Activated CD4-positive, alpha-beta T cell treated with anti-CD3 and anti-CD28 coated beads, Interleukin-2, amount 50 U/mL, for 24 hours (primary cell): ENCODE measurements at regions not wholly inside any gene's neighbourhood (a gene's known extent, or its start where the extent isn't known, plus 50 kb on each side); places are given as distances from the start of the nearest gene placed in this dataset.
"Not testable (repeated sequence)": the region's sequence is repeated elsewhere in the genome, so short reads cannot be mapped to it uniquely, and the experiment has no call there.

Experiments used
- DNase-seq, 2 donors: peaks; one replicate each; pipeline ENCODE4 v3.0.0-alpha.2; 2020; ENCODE audit warnings: low read depth in 1 of 2, low spot score in 1 of 2

DNA sequence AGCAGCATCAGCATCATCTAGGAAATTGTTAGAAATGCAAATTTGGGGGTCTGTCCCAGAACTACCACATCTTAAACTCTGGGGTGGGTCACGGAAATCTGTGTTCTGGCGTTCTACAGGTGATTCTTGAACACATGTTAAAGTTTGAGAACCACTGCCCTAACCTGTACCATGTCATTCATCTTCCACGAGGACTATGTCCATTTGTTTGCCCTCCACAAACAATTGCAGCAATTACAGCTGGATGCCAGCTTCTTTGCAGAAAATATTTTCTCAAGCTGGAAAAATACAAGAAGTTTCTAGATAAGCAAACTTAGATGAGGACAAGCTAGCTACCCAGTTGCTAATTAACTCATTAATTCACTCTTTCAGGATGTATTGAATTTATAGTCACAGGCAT, 54.1 kb downstream of the MAFB start:
- no peak for DNase-seq

DNA sequence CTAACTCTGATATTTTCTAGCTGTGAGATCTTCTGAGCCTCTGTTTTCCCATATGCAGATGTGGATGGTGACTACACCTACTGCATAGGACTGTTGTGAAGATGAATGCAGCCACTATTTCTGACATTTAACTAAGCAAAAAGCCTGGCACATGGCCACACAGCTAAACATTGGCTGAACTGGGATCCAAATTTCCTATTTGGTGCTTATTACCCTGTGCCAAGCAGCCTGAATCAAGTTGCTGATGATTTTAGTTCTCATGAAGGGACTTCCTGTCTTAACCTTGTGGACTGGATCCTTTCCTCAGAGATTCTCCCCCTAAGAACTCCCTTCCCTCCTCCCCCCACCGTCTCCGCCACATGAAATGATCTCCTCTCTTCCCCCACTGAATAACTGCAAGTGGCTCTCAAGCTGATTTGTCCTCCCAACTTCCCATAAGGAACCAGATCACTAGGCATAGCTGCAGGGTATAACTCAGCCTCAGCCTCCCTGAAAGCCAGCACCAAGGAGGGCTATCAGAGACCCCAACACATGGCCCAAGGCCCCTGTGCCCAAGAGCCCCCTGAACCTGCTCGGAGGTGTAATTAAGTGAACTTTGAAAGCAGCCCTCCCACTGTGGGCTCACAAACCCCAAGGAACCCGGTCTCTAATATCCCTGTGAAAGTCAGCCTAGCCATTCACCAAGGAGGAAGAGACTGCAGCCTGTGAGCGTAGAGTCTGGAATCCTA, 55.7 kb downstream of the MAFB start:
- no peak for DNase-seq

GRCh38 chr20:40632346-40632976, 56.6 kb downstream of the MAFB start:
- DNase-seq: no peak

DNA sequence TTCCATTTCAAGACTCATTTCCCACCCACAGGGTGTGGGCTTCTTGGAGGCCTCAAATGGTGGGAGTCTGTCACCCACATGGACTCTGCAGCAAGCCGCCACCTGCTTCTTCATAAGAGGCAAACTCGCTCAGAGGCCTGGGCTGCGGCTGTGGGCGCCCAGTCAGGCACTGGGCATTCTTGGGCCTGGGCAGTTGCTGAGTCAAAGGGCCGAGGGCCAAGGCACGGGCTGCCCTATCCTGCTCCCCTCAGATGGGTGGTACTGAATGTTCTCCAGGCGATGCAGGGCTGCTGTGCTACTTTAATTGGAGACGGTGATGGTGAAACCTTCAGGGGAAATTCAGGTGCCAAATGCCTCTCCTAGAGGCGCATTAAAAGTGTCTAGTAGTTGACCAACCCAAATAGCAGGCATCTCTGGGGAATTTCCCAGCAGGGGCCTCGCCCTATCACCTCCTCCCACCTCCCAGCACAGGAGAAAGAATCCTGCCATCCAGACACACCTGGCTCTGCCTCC, 57.9 kb downstream of the MAFB start:
- no peak for DNase-seq

- no peak for DNase-seq
Observed at GRCh38 chr20:40630713-40631112, 58.3 kb downstream of the MAFB start.

GRCh38 chr20:40630099-40630498, 58.9 kb downstream of the MAFB start:
- no peak for DNase-seq

DNA sequence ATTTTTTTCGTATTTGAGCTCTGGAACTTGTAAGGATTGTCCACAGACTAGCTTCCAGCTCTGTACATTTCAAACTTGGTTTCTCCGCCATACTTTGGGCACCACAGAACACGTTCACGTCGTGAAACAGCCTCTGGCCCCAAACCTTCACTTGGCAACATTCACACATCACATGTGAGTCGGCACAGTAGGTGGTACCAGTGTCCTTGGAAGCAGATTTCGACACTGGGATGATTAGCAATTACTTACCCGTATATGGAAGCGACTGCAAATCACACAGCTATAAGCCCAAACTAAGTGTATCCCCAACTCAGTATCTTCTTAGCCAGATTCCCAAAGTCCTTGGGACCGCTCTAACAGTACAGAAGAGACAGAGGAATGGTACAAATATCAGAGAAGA, 60.2 kb downstream of the MAFB start:
- no peak for DNase-seq

DNA sequence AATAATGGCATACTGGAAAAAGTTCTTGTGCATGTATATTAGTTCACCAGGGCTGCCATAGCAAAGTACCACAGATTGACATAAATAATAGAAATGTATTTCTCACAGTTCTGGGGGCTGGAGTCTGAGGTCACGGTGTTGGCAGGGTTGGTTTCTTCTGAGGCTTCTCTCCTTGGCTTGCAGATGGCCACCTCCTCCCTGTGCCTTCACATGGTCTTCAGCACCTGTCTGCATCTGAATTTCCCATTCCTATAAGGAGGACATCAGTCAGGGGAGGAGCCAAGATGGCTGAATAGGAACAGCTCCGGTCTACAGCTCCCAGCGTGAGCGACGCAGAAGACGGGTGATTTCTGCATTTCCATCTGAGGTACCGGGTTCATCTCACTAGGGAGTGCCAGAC, 70.0 kb downstream of the MAFB start:
- not testable (repeated sequence) for DNase-seq

GRCh38 chr20:40617594-40617993, 71.4 kb downstream of the MAFB start:
- no peak for DNase-seq

- no peak for DNase-seq
Observed at GRCh38 chr20:40612837-40613236, 76.2 kb downstream of the MAFB start.

DNA sequence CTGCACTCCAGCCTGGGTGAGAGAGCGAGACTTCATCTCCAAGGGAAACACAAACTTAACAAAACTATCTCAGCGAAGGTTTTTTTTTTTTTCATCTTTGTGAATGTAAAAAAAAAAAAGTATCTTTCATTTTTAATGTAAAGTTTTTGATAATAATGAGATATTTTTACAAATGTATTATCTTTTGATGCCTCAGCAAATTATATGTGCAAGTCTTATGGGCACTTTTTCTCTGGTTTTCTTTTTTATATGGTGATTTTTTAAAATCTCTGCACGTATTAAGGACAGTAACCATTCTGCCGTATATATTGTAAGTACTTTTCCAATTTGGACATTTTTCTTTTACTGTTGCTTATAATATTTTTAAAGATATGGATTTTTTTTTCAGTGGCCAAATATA, 76.8 kb downstream of the MAFB start:
- DNase-seq: no peak

- DNase-seq: no peak
Observed at GRCh38 chr20:40610730-40611129, 78.3 kb downstream of the MAFB start.

DNA sequence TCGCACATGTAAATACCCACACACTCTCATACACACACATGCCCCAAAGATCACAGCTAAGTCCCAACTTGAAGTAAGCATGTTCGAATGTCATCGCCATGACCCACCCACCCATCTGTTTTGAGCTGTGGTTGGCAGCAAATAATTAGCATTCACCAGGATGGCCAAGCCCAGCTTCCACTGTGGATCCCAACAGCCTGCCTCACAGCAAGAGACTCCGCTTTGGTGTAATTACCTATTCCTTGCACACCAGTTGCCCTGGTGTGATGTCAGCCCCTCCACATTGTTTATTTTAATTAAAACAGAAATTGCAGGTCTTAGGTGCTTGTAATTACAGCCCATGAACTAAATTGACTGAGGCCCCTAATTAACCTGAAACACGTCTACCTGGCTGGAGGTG, 81.1 kb downstream of the MAFB start:
- no peak for DNase-seq

- DNase-seq: no peak
Observed at GRCh38 chr20:40606660-40607059, 82.4 kb downstream of the MAFB start.

DNA sequence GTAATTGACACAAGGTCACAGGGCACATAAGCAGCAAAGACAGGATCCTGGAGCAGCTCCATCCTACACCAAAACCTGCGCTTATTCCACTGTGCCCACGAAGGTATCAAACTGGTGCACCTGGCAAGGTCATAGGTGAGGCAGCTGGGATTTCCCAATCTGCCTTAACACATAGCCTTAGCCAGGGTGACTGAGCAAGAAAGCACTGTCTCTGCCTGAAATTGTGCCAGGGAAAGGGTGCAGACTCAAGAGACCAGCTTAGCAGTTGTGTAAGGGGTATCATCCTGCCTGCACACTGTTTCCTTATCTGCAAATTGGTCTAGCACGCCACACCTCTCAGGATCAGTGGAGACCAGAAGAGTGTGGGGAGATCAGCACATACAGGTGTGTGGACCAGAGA, 82.8 kb downstream of the MAFB start:
- no peak for DNase-seq

DNA sequence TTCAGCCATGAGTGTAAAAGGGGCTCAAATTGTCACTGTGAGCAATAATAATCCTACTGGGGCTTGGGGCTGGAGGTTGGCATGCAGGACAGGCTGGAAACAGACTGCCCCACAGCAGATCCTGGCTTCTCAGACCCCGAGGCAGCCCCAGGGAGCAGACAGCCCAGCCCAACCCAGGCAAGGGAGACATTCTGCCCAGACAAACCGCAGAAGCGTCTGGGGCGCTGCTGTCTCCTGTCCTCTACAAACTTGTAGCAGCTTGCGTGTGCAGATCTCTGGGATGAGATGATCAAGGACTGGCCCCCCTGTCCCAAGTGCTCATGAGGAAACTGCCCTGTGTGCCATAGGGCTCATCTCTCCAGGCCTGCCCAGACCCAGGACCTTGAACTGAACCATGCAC, 84.6 kb downstream of the MAFB start:
- DNase-seq: no peak

DNA sequence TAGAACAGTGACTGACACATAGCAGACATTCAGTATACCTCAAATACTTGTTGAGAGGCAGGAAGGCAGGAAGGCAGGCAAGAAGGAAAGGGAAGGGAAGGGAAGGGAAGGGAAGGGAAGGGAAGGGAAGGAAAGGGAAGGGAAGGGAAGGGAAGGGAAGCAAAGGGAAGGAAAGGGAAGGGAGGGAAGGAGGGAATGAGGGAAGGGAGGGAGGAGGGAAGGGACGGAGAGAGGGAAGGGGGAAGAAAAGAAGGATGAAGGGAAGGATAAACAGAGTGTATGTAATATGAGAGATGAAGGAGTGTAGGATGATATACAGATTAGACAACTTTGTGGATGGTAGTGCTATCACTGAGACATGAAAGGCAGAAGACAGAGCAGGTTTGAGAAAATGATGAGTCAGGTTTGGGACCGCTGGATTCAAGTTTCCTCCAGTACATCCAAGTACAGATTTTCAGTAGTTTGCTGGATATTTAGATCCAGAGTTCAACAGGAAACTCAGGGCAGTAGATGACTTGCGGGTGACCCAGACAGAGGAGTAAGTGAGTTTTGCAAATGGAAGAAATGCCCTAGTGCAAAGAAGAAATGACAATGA, 85.9 kb downstream of the MAFB start:
- no peak for DNase-seq

GRCh38 chr20:40602381-40602780, 86.7 kb downstream of the MAFB start:
- no peak for DNase-seq

GRCh38 chr20:40600441-40601219, 88.4 kb downstream of the MAFB start:
- no peak for DNase-seq

- no peak for DNase-seq
Observed at GRCh38 chr20:40599987-40600386, 89.0 kb downstream of the MAFB start.

DNA sequence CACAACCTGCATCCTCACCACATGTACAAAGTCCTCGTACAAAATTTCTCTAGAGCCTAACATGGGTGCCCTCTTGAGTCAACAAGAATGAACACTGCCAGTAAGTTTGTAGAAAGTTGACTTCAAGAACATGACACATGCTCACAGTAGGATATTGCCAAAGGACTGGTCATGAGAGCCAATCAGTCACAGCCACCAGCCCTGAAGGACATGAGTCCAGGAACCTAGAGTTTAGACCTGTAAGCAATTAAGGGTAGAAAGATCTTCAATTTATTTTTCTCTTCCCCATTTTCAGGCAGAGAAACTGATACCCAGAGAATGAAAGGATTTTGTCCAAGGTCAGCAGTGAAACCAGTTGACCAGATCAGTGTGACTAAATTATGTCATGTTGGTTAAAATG, 96.1 kb downstream of the MAFB start:
- DNase-seq: no peak

DNA sequence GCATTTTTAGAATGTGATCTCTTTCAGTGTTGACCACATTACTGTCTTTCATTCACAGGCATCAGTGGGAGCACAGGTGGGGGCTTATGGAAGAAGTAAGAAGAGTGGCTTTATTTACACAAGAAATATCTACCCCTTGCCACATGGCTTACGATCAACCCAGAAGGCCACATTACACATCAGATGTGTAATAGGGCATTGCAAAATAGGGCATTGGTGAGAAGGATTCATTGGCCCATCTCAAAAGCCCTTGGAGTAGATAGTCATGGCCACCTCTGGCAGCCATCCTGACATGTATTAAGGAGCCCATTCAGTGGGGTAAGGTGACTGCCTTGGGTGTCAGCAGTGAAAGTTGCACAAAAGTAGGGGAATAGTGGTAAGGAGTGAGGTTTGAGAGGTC, 97.5 kb downstream of the MAFB start:
- DNase-seq: no peak
